HCT116 (cell line): ENCODE measurements at regions not wholly inside any gene's neighbourhood (a gene's known extent, or its start where the extent isn't known, plus 50 kb on each side); places are given as distances from the start of the nearest gene placed in this dataset.

Experiments used
- ATAC-seq: fragments of 200-7000 bp; cut with Tn5 transposase; 2 replicates; pipeline ENCODE4 v1.9.1; 2020; ENCODE audit warnings: mild to moderate bottlenecking, moderate library complexity
- BruUV-seq: library from RNA; stranded (reverse); fragments of 400-500 nt; replicated peaks from 2 replicates; lab custom pipeline; 2021; lab: Mats Ljungman, UMichigan
- CTCF ChIA-PET: fragments of 300-600 bp; sonication (Branson Sonifier 250); formaldehyde crosslinking; loops from one replicate; lab custom pipeline; 2021; ENCODE audit warnings: antibody characterized with exemption; lab: Charles Lee
- POLR2A ChIA-PET: fragments of 300-600, 350-600 bp; sonication (Branson Sonifier 250); formaldehyde crosslinking; loops from one replicate; lab custom pipeline; 2021; ENCODE audit warnings: antibody characterized with exemption; lab: Charles Lee
- RAD21 ChIA-PET, 2 experiments: fragments of 300-600 bp; sonication (Branson Sonifier 250); formaldehyde crosslinking; loops; one replicate each; lab custom pipeline; 2023; ENCODE audit warnings: low total read pairs in 2 of 2; ENCODE audit not compliant: uncharacterized antibody in 2 of 2, unreplicated experiment in 2 of 2, low non-redundant PET in 1 of 2; lab: Charles Lee
- DNase-seq: peaks from one replicate; pipeline ENCODE4 v3.0.0-alpha.2; 2010; ENCODE audit warnings: low read depth, low spot score
- H2AFZ ChIP-seq: fragments of 200-600 bp; shearing (Covaris generic), sonication (generic); 2 replicates; pipeline ENCODE4 v1.6.1; 2017; ENCODE audit warnings: low read depth, mixed run types, mixed read lengths, antibody characterized with exemption, low read length; ENCODE audit not compliant: poor library complexity, severe bottlenecking
- H3K27ac ChIP-seq: 2 replicates; pipeline ENCODE4 v1.5.1; 2012; ENCODE audit warnings: low read depth, low read length
- H3K27me3 ChIP-seq: fragments of 200-600 bp; sonication (generic); 2 replicates; pipeline ENCODE4 v1.6.1; 2016; ENCODE audit warnings: mixed run types, low read length, mixed read lengths; ENCODE audit not compliant: insufficient read depth
- H3K36me3 ChIP-seq, 2 experiments: fragments of 200-500 bp in 1 of 2; fragments of 200-600 bp in 1 of 2; sonication (Bioruptor generic) in 1 of 2; sonication (generic) in 1 of 2; 2 replicates each; pipeline versions ENCODE4 v1.5.1 to v1.6.1; 2014 to 2016; ENCODE audit warnings: low read length in 2 of 2, inconsistent platforms in 1 of 2, mixed read lengths in 1 of 2, mixed run types in 1 of 2; ENCODE audit not compliant: insufficient read depth in 2 of 2, control insufficient read depth in 1 of 2
- H3K4me1 ChIP-seq, 2 experiments: fragments of 200-600 bp in 1 of 2; sonication (generic) in 1 of 2; 2 replicates each; pipeline versions ENCODE4 v1.5.1 to v1.6.1; 2012 to 2017; ENCODE audit warnings: low read length in 2 of 2, inconsistent platforms in 1 of 2, mild to moderate bottlenecking in 1 of 2, mixed read lengths in 1 of 2, mixed run types in 1 of 2, moderate library complexity in 1 of 2; ENCODE audit not compliant: insufficient read depth in 2 of 2, control insufficient read depth in 1 of 2
- H3K4me2 ChIP-seq: fragments of 200-600 bp; sonication (generic); 2 replicates; pipeline ENCODE4 v1.6.1; 2017; ENCODE audit warnings: mixed run types, low read length, mixed read lengths
- H3K4me3 ChIP-seq, 2 experiments: fragments of 200-600 bp in 1 of 2; sonication (generic) in 1 of 2; replicated peaks in 1 of 2; 2 replicates each; pipeline ENCODE4 v1.5.1; 2011 to 2016; ENCODE audit warnings: low read length in 2 of 2, control low read depth in 1 of 2, low read depth in 1 of 2, mild to moderate bottlenecking in 1 of 2, mixed read lengths in 1 of 2, mixed run types in 1 of 2
- H3K79me2 ChIP-seq: fragments of 200-600 bp; sonication (generic); 2 replicates; pipeline ENCODE4 v1.6.1; 2017; ENCODE audit warnings: mild to moderate bottlenecking, mixed run types, low read length, moderate library complexity, mixed read lengths; ENCODE audit not compliant: insufficient read depth
- H3K9ac ChIP-seq: fragments of 200-600 bp; sonication (generic); 2 replicates; pipeline ENCODE4 v1.6.1; 2016; ENCODE audit warnings: low read length, mixed read lengths
- H3K9me2 ChIP-seq: fragments of 200-600 bp; sonication (generic), shearing (Covaris generic); 2 replicates; pipeline ENCODE4 v1.6.1; 2017; ENCODE audit warnings: mixed run types, mild to moderate bottlenecking, moderate library complexity; ENCODE audit not compliant: insufficient read depth
- H3K9me3 ChIP-seq, 2 experiments: fragments of 200-500 bp in 1 of 2; fragments of 200-600 bp in 1 of 2; sonication (Bioruptor generic) in 1 of 2; sonication (generic) in 1 of 2; 2 replicates each; pipeline ENCODE4 v1.6.1; 2014 to 2017; ENCODE audit warnings: low read length in 2 of 2, mixed read lengths in 2 of 2, inconsistent platforms in 1 of 2, low read depth in 1 of 2, mild to moderate bottlenecking in 1 of 2, mixed run types in 1 of 2, moderate library complexity in 1 of 2; ENCODE audit not compliant: control insufficient read depth in 1 of 2, insufficient read depth in 1 of 2
- H4K20me1 ChIP-seq: fragments of 200-600 bp; sonication (generic), shearing (Covaris generic); 2 replicates; pipeline ENCODE4 v1.6.1; 2017; ENCODE audit warnings: mixed run types, mild to moderate bottlenecking, moderate library complexity; ENCODE audit not compliant: insufficient read depth
- ATF3 ChIP-seq: IDR thresholded peaks from 2 replicates; pipeline ENCODE4 v1.6.1; 2012
- CBX3 ChIP-seq: IDR thresholded peaks from 2 replicates; pipeline ENCODE4 v1.6.1; 2012; ENCODE audit warnings: low read depth
- CEBPB ChIP-seq: IDR thresholded peaks from 2 replicates; pipeline ENCODE4 v1.6.1; 2012; ENCODE audit warnings: low read depth
- CTCF ChIP-seq, 3 experiments: fragments of 200-600 bp in 1 of 3; sonication (generic) in 1 of 3; IDR thresholded peaks in 2 of 3; conservative IDR thresholded peaks in 1 of 3; 2 replicates each; pipeline ENCODE4 v1.5.1; 2012 to 2017; ENCODE audit warnings: low read depth in 2 of 3, low read length in 2 of 3, antibody characterized with exemption in 1 of 3, borderline replicate concordance in 1 of 3, control low read depth in 1 of 3, mild to moderate bottlenecking in 1 of 3, mixed read lengths in 1 of 3, mixed run types in 1 of 3, moderate library complexity in 1 of 3; ENCODE audit not compliant: insufficient read depth in 1 of 3
- EGR1 ChIP-seq: IDR thresholded peaks from 2 replicates; pipeline ENCODE4 v1.6.1; 2012; ENCODE audit warnings: low read depth
- ELF1 ChIP-seq: IDR thresholded peaks from 2 replicates; pipeline ENCODE4 v1.6.1; 2012; ENCODE audit warnings: low read depth, borderline replicate concordance
- EZH2 ChIP-seq: fragments of 200-600 bp; sonication (generic); IDR thresholded peaks from 2 replicates; pipeline ENCODE4 v1.6.1; 2017; ENCODE audit warnings: antibody characterized with exemption, mixed run types
- FOSL1 ChIP-seq: IDR thresholded peaks from 2 replicates; pipeline ENCODE4 v1.6.1; 2012; ENCODE audit warnings: low read depth
- JUND ChIP-seq: IDR thresholded peaks from 2 replicates; pipeline ENCODE4 v1.6.1; 2012
- POLR2A ChIP-seq: IDR thresholded peaks from 2 replicates; pipeline ENCODE4 v1.7.0; 2011; ENCODE audit warnings: borderline replicate concordance; ENCODE audit not compliant: insufficient read depth, insufficient read length; ENCODE audit errors: extremely low read depth
- REST ChIP-seq: IDR thresholded peaks from 2 replicates; pipeline ENCODE4 v1.6.1; 2012; ENCODE audit warnings: low read depth
- SP1 ChIP-seq: IDR thresholded peaks from 2 replicates; pipeline ENCODE4 v1.6.1; 2012; ENCODE audit warnings: low read depth
- SRF ChIP-seq: IDR thresholded peaks from 2 replicates; pipeline ENCODE4 v1.6.1; 2012; ENCODE audit warnings: low read depth
- TCF7L2 ChIP-seq: IDR thresholded peaks from 2 replicates; pipeline ENCODE4 v1.7.0; 2011; ENCODE audit warnings: borderline replicate concordance, inconsistent platforms; ENCODE audit not compliant: insufficient read depth, insufficient read length; ENCODE audit errors: extremely low read depth
- YY1 ChIP-seq: IDR thresholded peaks from 2 replicates; pipeline ENCODE4 v1.6.1; 2011; ENCODE audit warnings: low read length, low read depth, moderate library complexity, mild to moderate bottlenecking; ENCODE audit not compliant: insufficient replicate concordance; ENCODE audit errors: extremely low read depth
- ZBTB33 ChIP-seq: IDR thresholded peaks from 2 replicates; pipeline ENCODE4 v1.6.1; 2011; ENCODE audit warnings: mild to moderate bottlenecking, low read length, moderate library complexity; ENCODE audit not compliant: insufficient replicate concordance; ENCODE audit errors: extremely low read depth
- ZFX ChIP-seq: fragments of 450-650 bp; IDR thresholded peaks from 2 replicates; pipeline ENCODE4 v1.6.1; 2017
- ZNF274 ChIP-seq: fragments of 200-500 bp; sonication (Bioruptor generic); IDR thresholded peaks from 2 replicates; pipeline ENCODE4 v1.6.1; 2014; ENCODE audit warnings: mild to moderate bottlenecking, low read depth, low read length, inconsistent platforms
- intact Hi-C: fragments of 100-400 bp; cut with micrococcal nuclease; formaldehyde crosslinking; loops from 2 replicates; pipeline ENCODE4 v1.10.0; 2022

- Histone ChIP-seq H3K36me3 (no peaks in the 10 kb centered on the region), H2AFZ (no peak overlapping the region), H4K20me1 (no peaks in the 10 kb centered on the region), H3K4me2 (no peak overlapping the region)
- RAD21 ChIA-PET, result no interaction called here
- CTCF ChIA-PET, result no interaction called here
- no peak for TF ChIP-seq ZBTB33
- TF ChIP-seq YY1, result no peak
- no peak for TF ChIP-seq REST
- no peak for TF ChIP-seq ELF1
- no peak for TF ChIP-seq JUND
- TF ChIP-seq CTCF (IDR thresholded peaks at IDR 0.05 in 2 of 3, conservative IDR thresholded peaks at IDR 0.05 in 1 of 3; ENCODE audit: borderline replicate concordance in 1 of 3, insufficient read depth in 1 of 3, low read depth in 2 of 3, low read length in 2 of 3), result no peak
- no peak for TF ChIP-seq TCF7L2
- TF ChIP-seq CBX3, result no peak
- TF ChIP-seq ATF3, result no peak
- no peak for TF ChIP-seq CEBPB
- TF ChIP-seq EGR1, result no peak
- no peak for TF ChIP-seq EZH2
- TF ChIP-seq ZNF274, result no peak
- no peak for TF ChIP-seq SRF
- no peak for TF ChIP-seq POLR2A
- no peak for TF ChIP-seq SP1
- TF ChIP-seq FOSL1, result no peak
- TF ChIP-seq ZFX, result no peak
- TF ChIP-seq, all 23 proteins: peak for 0
- BruUV-seq, result no TSS peak
- Histone ChIP-seq H3K4me3 (no peak overlapping the region), H3K27ac (no peak overlapping the region), H3K9ac (no peak overlapping the region), H3K27me3 (no peaks in the 10 kb centered on the region), H3K4me1 (no peaks in the 10 kb centered on the region), H3K79me2 (no peaks in the 10 kb centered on the region), H3K9me2 (no peaks in the 10 kb centered on the region), H3K9me3 (no peaks in the 10 kb centered on the region)
- POLR2A ChIA-PET, result interaction anchor here (1.2 kb wide), 1 partner anchor 22 kb away, joined by 3 read pairs; no protein-coding TSS in a partner anchor
- ATAC-seq, result no peak
- intact Hi-C loops, result no loop called here
- DNase-seq, result no peak
Measured at GRCh38 chr3:98710067-98710659, 53.0 kb upstream of the ST3GAL6 start.
